ENCODE measurements at regions not wholly inside any gene's neighbourhood (a gene's known extent, or its start where the extent isn't known, plus 50 kb on each side); places are given as distances from the start of the nearest gene placed in this dataset.

- Histone ChIP-seq H3K27ac (ENCODE audit: low read length) (no peak overlapping the region), H3K4me3 (ENCODE audit: low read length) (no peak overlapping the region), H3K27me3 (ENCODE audit: control insufficient read depth, insufficient read depth, low read length) (peaks cover 42% of the 10 kb centered on the region), H3K4me1 (ENCODE audit: control insufficient read depth, insufficient read depth, low read length) (no peaks in the 10 kb centered on the region), H3K36me3 (ENCODE audit: control insufficient read depth, insufficient read depth, low read length) (no peaks in the 10 kb centered on the region), H3K9me3 (replicated peaks; ENCODE audit: control insufficient read depth, low read depth, low read length) (no peaks in the 10 kb centered on the region)
- 27% methylated on average over 2 of the region's 2 CpGs for WGBS (ENCODE audit: insufficient coverage)
- DNase-seq: no peak
Measured at GRCh38 chrX:39551762-39552161, 546.0 kb downstream of the BCOR start.

- no peaks in the 10 kb centered on the region for H3K9me3 ChIP-seq (replicated peaks; ENCODE audit: control insufficient read depth, low read depth, low read length)
- H3K4me3 ChIP-seq (ENCODE audit: low read length): no peak overlapping the region
- 83% methylated on average over 4 of the region's 4 CpGs for WGBS (ENCODE audit: insufficient coverage)
Measured at GRCh38 chrX:39555431-39555830, 542.3 kb downstream of the BCOR start.

GRCh38 chrX:39556056-39556455 lies 541.7 kb downstream of the BCOR start:
- no peaks in the 10 kb centered on the region for H3K4me1 ChIP-seq (ENCODE audit: control insufficient read depth, insufficient read depth, low read length)
- H3K27me3 ChIP-seq (ENCODE audit: control insufficient read depth, insufficient read depth, low read length): peaks cover 51% of the 10 kb centered on the region
- H3K36me3 ChIP-seq (ENCODE audit: control insufficient read depth, insufficient read depth, low read length): no peaks in the 10 kb centered on the region
- H3K4me3 ChIP-seq (ENCODE audit: low read length): no peak overlapping the region
- no peaks in the 10 kb centered on the region for H3K9me3 ChIP-seq (replicated peaks; ENCODE audit: control insufficient read depth, low read depth, low read length)
- no CpG with 5 or more reads among the region's 3 CpGs for WGBS (ENCODE audit: insufficient coverage)
- no peak overlapping the region for H3K27ac ChIP-seq (ENCODE audit: low read length)
- DNase-seq: no peak

More at GRCh38 chrX:39555431-39555830, 542.3 kb downstream of the BCOR start:
- no peaks in the 10 kb centered on the region for H3K36me3 ChIP-seq (ENCODE audit: control insufficient read depth, insufficient read depth, low read length)
- no peaks in the 10 kb centered on the region for H3K4me1 ChIP-seq (ENCODE audit: control insufficient read depth, insufficient read depth, low read length)
- H3K27me3 ChIP-seq (ENCODE audit: control insufficient read depth, insufficient read depth, low read length): peaks cover 53% of the 10 kb centered on the region
- H3K27ac ChIP-seq (ENCODE audit: low read length): no peak overlapping the region
- no peak for DNase-seq

DNA sequence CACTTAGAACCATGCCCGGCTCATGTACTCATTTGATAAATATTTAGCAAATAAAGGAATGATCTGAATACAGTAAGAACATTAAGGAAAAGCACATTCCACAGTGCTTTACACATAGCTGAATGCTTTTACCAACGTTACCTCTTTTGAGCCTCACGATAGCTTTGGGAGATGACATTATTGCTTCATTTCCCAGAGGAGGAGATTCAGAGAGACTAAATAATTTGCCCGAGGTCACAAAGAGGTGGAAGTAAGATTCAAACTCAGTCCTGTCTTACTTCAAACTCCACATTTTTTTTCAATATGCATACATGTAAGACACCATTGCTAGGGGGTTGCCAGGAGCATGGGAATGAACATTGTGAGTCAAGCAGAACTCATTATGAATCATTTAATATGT lies 538.5 kb downstream of the BCOR start:
- Histone ChIP-seq H3K4me1 (ENCODE audit: control insufficient read depth, insufficient read depth, low read length) (no peaks in the 10 kb centered on the region), H3K4me3 (ENCODE audit: low read length) (no peak overlapping the region), H3K9me3 (replicated peaks; ENCODE audit: control insufficient read depth, low read depth, low read length) (no peaks in the 10 kb centered on the region), H3K27me3 (ENCODE audit: control insufficient read depth, insufficient read depth, low read length) (peaks cover 46% of the 10 kb centered on the region), H3K36me3 (ENCODE audit: control insufficient read depth, insufficient read depth, low read length) (no peaks in the 10 kb centered on the region), H3K27ac (ENCODE audit: low read length) (no peak overlapping the region)
- no CpG with 5 or more reads among the region's 4 CpGs for WGBS (ENCODE audit: insufficient coverage)
- DNase-seq: no peak

GRCh38 chrX:39560271-39560670 lies 537.5 kb downstream of the BCOR start:
- Histone ChIP-seq H3K36me3 (ENCODE audit: control insufficient read depth, insufficient read depth, low read length) (no peaks in the 10 kb centered on the region), H3K27me3 (ENCODE audit: control insufficient read depth, insufficient read depth, low read length) (peaks cover 43% of the 10 kb centered on the region), H3K27ac (ENCODE audit: low read length) (no peak overlapping the region), H3K4me3 (ENCODE audit: low read length) (no peak overlapping the region), H3K4me1 (ENCODE audit: control insufficient read depth, insufficient read depth, low read length) (no peaks in the 10 kb centered on the region), H3K9me3 (replicated peaks; ENCODE audit: control insufficient read depth, low read depth, low read length) (no peaks in the 10 kb centered on the region)
- 73% methylated on average over 12 of the region's 12 CpGs for WGBS (ENCODE audit: insufficient coverage)
- DNase-seq: no peak

GRCh38 chrX:39563178-39563577 lies 534.6 kb downstream of the BCOR start:
- H3K9me3 ChIP-seq (replicated peaks; ENCODE audit: control insufficient read depth, low read depth, low read length): no peaks in the 10 kb centered on the region
- no peaks in the 10 kb centered on the region for H3K36me3 ChIP-seq (ENCODE audit: control insufficient read depth, insufficient read depth, low read length)
- H3K4me1 ChIP-seq (ENCODE audit: control insufficient read depth, insufficient read depth, low read length): no peaks in the 10 kb centered on the region
- no peak overlapping the region for H3K27ac ChIP-seq (ENCODE audit: low read length)
- no peak overlapping the region for H3K4me3 ChIP-seq (ENCODE audit: low read length)
- no peak for DNase-seq
- peaks cover 44% of the 10 kb centered on the region for H3K27me3 ChIP-seq (ENCODE audit: control insufficient read depth, insufficient read depth, low read length)

DNA sequence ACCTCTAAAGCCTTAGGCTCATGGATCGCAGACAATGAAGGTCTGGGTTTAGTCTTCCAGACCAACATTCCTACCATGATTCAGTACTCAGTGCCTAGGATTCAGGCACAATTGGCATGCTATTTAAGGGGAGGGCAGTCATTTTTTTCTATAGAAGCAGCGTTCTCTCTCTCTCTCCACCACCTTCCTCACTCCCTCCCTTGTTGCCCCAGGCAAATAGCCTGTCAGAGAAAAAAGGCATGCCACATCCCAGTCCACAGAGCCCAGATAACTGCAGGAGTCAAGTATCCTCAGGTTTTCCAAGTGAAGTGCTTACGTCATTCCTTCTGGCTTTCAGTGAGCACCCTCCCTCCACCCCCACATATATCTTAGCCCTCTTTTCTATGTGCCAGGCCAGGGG lies 533.0 kb downstream of the BCOR start:
- Histone ChIP-seq H3K36me3 (ENCODE audit: control insufficient read depth, insufficient read depth, low read length) (no peaks in the 10 kb centered on the region), H3K9me3 (replicated peaks; ENCODE audit: control insufficient read depth, low read depth, low read length) (no peaks in the 10 kb centered on the region), H3K27ac (ENCODE audit: low read length) (no peak overlapping the region), H3K27me3 (ENCODE audit: control insufficient read depth, insufficient read depth, low read length) (peaks cover 45% of the 10 kb centered on the region), H3K4me3 (ENCODE audit: low read length) (no peak overlapping the region), H3K4me1 (ENCODE audit: control insufficient read depth, insufficient read depth, low read length) (no peaks in the 10 kb centered on the region)
- WGBS (ENCODE audit: insufficient coverage): 43% methylated on average over 1 of the region's 3 CpGs
- no peak for DNase-seq

DNA sequence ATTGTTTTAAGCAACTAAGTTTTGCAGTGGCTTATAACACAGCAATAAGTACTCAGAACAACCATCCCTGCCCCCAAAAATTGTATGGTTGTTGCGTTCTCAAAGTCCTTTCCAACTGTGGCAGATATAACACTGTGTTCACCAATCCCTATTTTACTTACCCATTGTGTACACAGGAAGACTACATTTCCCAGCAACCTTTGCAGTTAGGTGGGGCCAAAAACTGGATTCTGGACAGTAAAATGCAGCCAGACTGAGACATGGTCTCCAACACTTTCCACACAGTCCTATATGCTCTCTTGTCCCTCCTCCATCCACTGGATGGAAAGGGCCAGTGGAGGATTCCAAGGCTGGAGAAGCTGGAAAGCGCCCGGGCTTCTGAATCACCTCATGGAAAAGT lies 523.6 kb downstream of the BCOR start:
- DNase-seq: peak; percentile 46
- Histone ChIP-seq H3K4me3 (ENCODE audit: low read length) (no peak overlapping the region), H3K4me1 (ENCODE audit: control insufficient read depth, insufficient read depth, low read length) (peaks cover 29% of the 10 kb centered on the region), H3K27ac (ENCODE audit: low read length) (no peak overlapping the region), H3K27me3 (ENCODE audit: control insufficient read depth, insufficient read depth, low read length) (peaks cover 59% of the 10 kb centered on the region), H3K36me3 (ENCODE audit: control insufficient read depth, insufficient read depth, low read length) (no peaks in the 10 kb centered on the region), H3K9me3 (replicated peaks; ENCODE audit: control insufficient read depth, low read depth, low read length) (no peaks in the 10 kb centered on the region)
- WGBS (ENCODE audit: insufficient coverage): 67% methylated on average over 3 of the region's 3 CpGs

GRCh38 chrX:39576041-39576872 lies 521.5 kb downstream of the BCOR start:
- peaks cover 67% of the 10 kb centered on the region for H3K27me3 ChIP-seq (ENCODE audit: control insufficient read depth, insufficient read depth, low read length)
- H3K36me3 ChIP-seq (ENCODE audit: control insufficient read depth, insufficient read depth, low read length): no peaks in the 10 kb centered on the region
- no peaks in the 10 kb centered on the region for H3K9me3 ChIP-seq (replicated peaks; ENCODE audit: control insufficient read depth, low read depth, low read length)
- 60% methylated on average over 28 of the region's 28 CpGs for WGBS (ENCODE audit: insufficient coverage)
- H3K27ac ChIP-seq (ENCODE audit: low read length): no peak overlapping the region
- H3K4me1 ChIP-seq (ENCODE audit: control insufficient read depth, insufficient read depth, low read length): peaks cover 32% of the 10 kb centered on the region
- DNase-seq: peak; percentile 24
- no peak overlapping the region for H3K4me3 ChIP-seq (ENCODE audit: low read length)

DNA sequence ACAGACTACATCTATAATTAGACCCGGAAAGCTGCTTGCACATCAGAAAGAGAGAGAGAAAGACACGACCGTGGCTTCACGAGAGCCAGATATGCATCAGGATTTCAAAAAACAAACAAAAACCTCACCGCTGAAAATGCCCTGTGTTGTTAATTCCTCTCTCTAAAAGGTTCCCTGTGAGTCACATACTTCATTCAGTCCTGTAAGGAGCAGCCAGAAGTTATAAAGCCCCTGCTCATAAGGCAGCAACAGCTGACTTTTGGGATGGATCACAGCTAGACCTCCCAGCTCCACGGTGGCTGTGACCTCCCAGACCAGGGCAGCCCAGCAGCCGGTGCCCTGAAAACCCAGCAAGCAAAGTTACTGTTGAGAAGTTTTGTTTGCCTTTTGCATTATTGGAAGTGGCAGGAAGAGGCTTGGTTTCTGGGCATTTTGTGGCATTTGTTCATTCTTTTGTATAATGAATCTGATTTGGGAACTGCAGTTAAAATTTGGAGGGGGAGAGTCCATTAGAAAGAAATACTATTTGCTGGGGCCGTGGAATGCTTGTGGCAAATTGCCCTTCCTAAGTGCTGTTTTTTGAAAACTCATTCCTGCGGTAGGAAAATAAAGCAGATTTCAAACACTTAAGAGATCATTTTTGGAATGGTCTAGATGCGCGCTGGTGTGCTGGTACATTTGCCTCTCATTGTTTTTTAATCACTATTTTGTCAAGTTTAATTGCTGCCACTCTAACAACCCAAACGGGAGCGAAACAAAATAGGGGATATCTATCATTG lies 520.4 kb downstream of the BCOR start:
- no peaks in the 10 kb centered on the region for H3K9me3 ChIP-seq (replicated peaks; ENCODE audit: control insufficient read depth, low read depth, low read length)
- H3K4me3 ChIP-seq (ENCODE audit: low read length): no peak overlapping the region
- H3K27ac ChIP-seq (ENCODE audit: low read length): no peak overlapping the region
- 50% methylated on average over 4 of the region's 13 CpGs for whole genome bisulfite sequencing (ENCODE audit: insufficient coverage)
- peak; percentile 36 for DNase-seq
- peaks cover 62% of the 10 kb centered on the region for H3K27me3 ChIP-seq (ENCODE audit: control insufficient read depth, insufficient read depth, low read length)
- H3K36me3 ChIP-seq (ENCODE audit: control insufficient read depth, insufficient read depth, low read length): no peaks in the 10 kb centered on the region
- peaks cover 32% of the 10 kb centered on the region for H3K4me1 ChIP-seq (ENCODE audit: control insufficient read depth, insufficient read depth, low read length)

Measured in muscle of leg (tissue), 3 donors.